Right atrium auricular region (tissue), 2 donors: ENCODE measurements at regions not wholly inside any gene's neighbourhood (a gene's known extent, or its start where the extent isn't known, plus 50 kb on each side); places are given as distances from the start of the nearest gene placed in this dataset.

Source experiments
- DNase-seq: peaks from one replicate; pipeline ENCODE4 v3.0.0-alpha.2; 2019; ENCODE audit warnings: low spot score
- H3K27ac ChIP-seq, 2 donors: fragments of 200-600 bp; sonication (generic); 1 replicate in 1 of 2; 2 replicates in 1 of 2; pipeline ENCODE4 v1.5.1; 2016 to 2019
- H3K27me3 ChIP-seq, 2 donors: fragments of 200-600 bp; sonication (generic); one replicate each; pipeline versions ENCODE4 v1.5.1 to v1.6.0; 2017 to 2019
- H3K36me3 ChIP-seq: fragments of 200-600 bp; sonication (generic); one replicate; pipeline ENCODE4 v1.5.1; 2016
- H3K4me1 ChIP-seq, 2 donors: fragments of 200-600 bp; sonication (generic); one replicate each; pipeline versions ENCODE4 v1.5.1 to v1.6.0; 2017 to 2019
- H3K4me3 ChIP-seq, 2 donors: fragments of 200-600 bp; sonication (generic); 1 replicate in 1 of 2; 2 replicates in 1 of 2; pipeline ENCODE4 v1.5.1; 2017 to 2019; ENCODE audit warnings: mild to moderate bottlenecking in 1 of 2, moderate library complexity in 1 of 2
- H3K9me3 ChIP-seq, 2 donors: fragments of 200-600 bp; sonication (generic); one replicate each; pipeline ENCODE4 v1.5.1; 2019
- CTCF ChIP-seq, 2 donors: fragments of 200-600 bp; sonication (generic); IDR thresholded peaks; one replicate each; pipeline ENCODE4 v1.5.1; 2019; ENCODE audit warnings: antibody characterized with exemption in 2 of 2

DNA sequence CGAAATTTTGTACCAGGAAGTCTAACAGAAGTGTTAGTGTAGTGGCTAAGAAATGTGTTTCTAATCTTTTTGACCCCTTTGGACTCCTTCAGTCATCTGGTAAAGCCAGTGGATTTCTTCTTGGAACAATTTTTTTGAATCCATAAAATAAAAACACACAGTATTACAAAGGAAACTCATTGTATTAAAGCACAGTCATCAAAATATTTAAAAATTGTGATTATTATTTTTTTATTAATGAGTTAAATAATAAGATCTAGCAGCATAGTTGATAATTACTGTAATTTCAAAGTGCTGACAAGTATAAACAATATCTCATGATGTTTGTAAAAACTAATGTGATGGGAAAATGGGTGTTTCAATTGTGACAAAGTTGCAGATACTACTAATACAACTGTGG is 72.2 kb upstream of the LRRC3B start:
- H3K27me3 ChIP-seq: no peaks in the 10 kb centered on the region
- TF ChIP-seq CTCF (IDR thresholded peaks at IDR 0.05): no peak
- no peak for DNase-seq
- H3K27ac ChIP-seq: no peak overlapping the region
- no peak overlapping the region for H3K4me3 ChIP-seq
- no peaks in the 10 kb centered on the region for H3K9me3 ChIP-seq
- H3K4me1 ChIP-seq: no peaks in the 10 kb centered on the region
- no peaks in the 10 kb centered on the region for H3K36me3 ChIP-seq

DNA sequence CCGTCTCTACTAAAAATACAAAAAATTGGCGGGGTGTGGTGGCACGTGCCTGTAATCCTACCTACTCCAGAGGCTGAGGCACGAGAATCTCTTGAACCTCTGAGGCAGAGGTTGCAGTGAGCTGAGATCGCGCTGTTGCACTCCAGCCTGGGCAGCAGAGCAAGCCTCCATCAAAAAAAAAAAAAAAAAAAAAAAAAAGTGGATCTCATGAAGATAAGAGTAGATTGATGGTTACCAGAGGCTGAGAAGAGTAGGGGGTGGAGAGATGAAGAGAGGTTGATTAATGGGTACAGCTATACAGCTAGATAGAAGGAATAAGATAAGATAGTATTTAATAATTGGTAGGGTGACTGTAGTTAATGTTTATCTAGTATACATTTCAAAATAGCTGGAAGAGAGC is 65.9 kb upstream of the LRRC3B start:
- H3K4me3 ChIP-seq: no peak overlapping the region
- no peaks in the 10 kb centered on the region for H3K4me1 ChIP-seq
- no peak for TF ChIP-seq CTCF (IDR thresholded peaks at IDR 0.05)
- DNase-seq: no peak
- H3K27me3 ChIP-seq: no peaks in the 10 kb centered on the region
- no peak overlapping the region for H3K27ac ChIP-seq
- H3K9me3 ChIP-seq: no peaks in the 10 kb centered on the region
- no peaks in the 10 kb centered on the region for H3K36me3 ChIP-seq

DNA sequence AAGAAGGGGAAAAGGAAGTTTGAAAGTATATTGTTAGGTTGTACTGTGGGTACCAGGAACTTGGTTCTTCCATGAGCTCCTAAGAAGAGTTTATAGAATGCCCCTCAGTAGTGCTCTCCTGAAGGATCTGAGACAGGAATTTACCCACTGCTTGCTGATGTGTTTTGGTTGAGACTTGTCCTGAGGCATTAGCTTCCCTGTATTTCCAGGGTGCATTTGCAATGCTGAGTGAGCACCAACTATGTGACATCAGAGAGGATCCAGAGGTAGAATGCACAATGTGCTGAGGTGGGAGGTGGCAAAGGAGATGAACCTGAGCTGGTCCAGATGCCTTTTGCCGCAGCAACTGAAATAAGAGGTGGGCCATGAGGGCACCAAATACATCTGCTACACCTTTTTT is 64.3 kb upstream of the LRRC3B start:
- no peak for TF ChIP-seq CTCF (IDR thresholded peaks at IDR 0.05)
- no peak overlapping the region for H3K27ac ChIP-seq
- no peak for DNase-seq
- no peaks in the 10 kb centered on the region for H3K36me3 ChIP-seq
- no peak overlapping the region for H3K4me3 ChIP-seq
- no peaks in the 10 kb centered on the region for H3K4me1 ChIP-seq
- no peaks in the 10 kb centered on the region for H3K27me3 ChIP-seq
- no peaks in the 10 kb centered on the region for H3K9me3 ChIP-seq

- no peak for TF ChIP-seq CTCF (IDR thresholded peaks at IDR 0.05)
- no peaks in the 10 kb centered on the region for H3K27me3 ChIP-seq
- no peak overlapping the region for H3K27ac ChIP-seq
- no peak overlapping the region for H3K4me3 ChIP-seq
- H3K36me3 ChIP-seq: no peaks in the 10 kb centered on the region
- no peak for DNase-seq
- H3K4me1 ChIP-seq: no peaks in the 10 kb centered on the region
- no peaks in the 10 kb centered on the region for H3K9me3 ChIP-seq
Measured at GRCh38 chr3:26559227-26559626, 63.3 kb upstream of the LRRC3B start.

- H3K27ac ChIP-seq: no peak overlapping the region
- TF ChIP-seq CTCF (IDR thresholded peaks at IDR 0.05): no peak
Measured at GRCh38 chr3:26560081-26560480, 62.5 kb upstream of the LRRC3B start.

GRCh38 chr3:26562021-26562768 is 60.4 kb upstream of the LRRC3B start:
- H3K36me3 ChIP-seq: no peaks in the 10 kb centered on the region
- TF ChIP-seq CTCF (IDR thresholded peaks at IDR 0.05): no peak
- no peak overlapping the region for H3K27ac ChIP-seq
- no peak for DNase-seq
- H3K4me3 ChIP-seq: no peak overlapping the region
- H3K27me3 ChIP-seq: no peaks in the 10 kb centered on the region
- H3K4me1 ChIP-seq: no peaks in the 10 kb centered on the region
- H3K9me3 ChIP-seq: no peaks in the 10 kb centered on the region

More at GRCh38 chr3:26560081-26560480, 62.5 kb upstream of the LRRC3B start:
- Histone ChIP-seq H3K4me3 (no peak overlapping the region), H3K36me3 (no peaks in the 10 kb centered on the region), H3K9me3 (no peaks in the 10 kb centered on the region), H3K4me1 (no peaks in the 10 kb centered on the region), H3K27me3 (no peaks in the 10 kb centered on the region)
- no peak for DNase-seq
